HG03175 (cell line): ENCODE measurements at regions not wholly inside any gene's neighbourhood (a gene's known extent, or its start where the extent isn't known, plus 50 kb on each side); places are given as distances from the start of the nearest gene placed in this dataset.

Experiments used
- ATAC-seq: cut with Tn5 transposase; IDR thresholded peaks from one replicate; pipeline ENCODE4 v1.9.1; 2021; ENCODE audit warnings: mild to moderate bottlenecking, moderate library complexity; ENCODE audit not compliant: unreplicated experiment

DNA sequence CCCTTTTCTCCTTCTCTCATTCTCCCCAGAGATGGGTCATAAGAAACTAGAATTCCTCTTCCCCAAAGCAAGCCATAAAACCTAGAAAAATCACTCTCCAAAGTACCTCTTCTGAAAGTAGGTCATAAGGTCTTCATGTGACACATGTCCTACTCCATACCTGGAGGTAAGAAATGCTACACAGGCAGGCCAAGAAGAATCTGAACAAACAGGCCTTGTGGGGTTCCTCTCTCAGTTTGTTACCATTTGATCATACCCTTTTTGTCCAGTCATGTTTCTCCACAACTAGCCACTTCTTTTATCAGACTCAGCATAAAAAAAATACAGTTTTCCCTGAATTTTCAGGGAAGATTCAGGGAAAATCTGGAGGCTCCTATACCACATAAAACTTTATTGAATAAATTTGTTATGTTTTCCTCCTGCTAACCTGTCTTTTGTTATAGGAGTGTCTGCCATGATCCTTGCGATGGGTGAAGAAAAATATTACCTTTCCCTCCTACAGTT lies 134.4 kb upstream of the LMO4 start:
- ATAC-seq, result no peak

DNA sequence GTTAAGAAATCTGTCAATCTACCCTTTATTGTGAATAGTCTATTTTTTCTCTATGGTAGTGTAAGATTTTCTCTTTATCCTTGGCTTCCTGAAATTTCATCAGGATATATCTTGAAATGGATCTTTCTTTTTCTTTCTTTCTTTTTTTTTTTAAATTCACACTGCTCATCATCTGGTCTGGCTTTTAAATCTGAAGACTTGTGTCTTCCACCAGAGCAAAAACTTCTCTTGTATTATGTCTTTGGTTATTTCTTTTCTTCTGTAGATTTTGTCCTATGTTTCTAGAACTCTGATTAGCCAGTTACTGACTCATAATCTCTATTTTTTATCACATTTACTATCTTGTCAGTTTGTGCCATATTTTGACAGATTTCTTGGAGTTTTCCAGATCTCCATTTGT lies 133.8 kb upstream of the LMO4 start:
- ATAC-seq, result no peak

DNA sequence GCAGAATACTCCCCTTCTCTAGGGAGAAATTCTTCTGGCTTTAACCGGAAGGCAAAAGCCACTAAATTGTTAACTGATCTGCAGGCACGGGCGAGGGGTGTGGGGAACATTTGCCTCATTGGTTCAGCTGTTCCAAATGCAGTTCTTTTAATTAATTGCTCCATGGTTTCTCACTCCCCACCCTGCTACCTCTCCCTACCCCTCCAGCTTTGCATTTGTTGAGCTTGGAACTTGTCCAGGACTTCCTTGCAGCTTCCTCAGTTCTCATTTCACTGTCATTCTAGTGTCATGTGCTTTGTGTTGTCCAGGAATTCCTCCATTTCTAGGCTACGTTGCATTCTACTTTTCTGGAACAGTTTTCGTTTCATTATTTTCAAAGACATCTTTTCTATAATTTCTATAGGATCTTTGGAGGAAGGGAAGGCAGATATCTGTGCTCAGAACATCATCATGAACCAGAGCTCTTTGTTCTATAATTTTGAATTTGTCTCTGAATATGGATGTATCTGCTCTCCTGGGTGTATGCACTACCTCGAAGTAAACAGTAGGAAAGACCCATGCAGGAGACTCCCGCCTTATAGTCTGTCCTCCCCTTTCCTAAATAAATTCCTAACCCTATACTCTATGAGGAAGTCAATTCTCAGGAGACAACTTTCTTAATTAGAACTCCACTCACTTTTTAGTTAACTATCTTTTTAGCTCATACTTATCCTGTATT lies 132.4 kb upstream of the LMO4 start:
- no peak for ATAC-seq

DNA sequence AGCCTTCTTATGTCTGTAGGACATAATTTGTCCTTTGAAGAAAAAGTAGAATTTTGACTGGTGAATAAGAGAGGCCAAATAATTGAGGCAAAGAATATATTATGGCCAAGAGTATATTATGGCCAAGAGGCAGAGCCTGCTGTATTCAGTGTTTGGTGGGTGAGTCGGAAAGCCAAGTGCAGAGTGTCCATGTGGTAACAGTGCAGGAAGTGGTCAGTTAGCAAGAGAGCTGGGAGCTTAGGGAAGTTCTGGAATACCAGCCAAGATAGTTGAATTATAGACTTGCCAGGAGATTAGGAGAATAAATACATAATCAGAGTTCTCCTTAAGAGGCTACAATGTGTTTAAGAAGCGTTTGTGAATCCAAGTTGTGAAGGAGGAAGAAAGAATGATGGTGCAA lies 131.5 kb upstream of the LMO4 start:
- no peak for ATAC-seq

- ATAC-seq, result no peak
Observed at GRCh38 chr1:87197641-87198040, 131.0 kb upstream of the LMO4 start.

DNA sequence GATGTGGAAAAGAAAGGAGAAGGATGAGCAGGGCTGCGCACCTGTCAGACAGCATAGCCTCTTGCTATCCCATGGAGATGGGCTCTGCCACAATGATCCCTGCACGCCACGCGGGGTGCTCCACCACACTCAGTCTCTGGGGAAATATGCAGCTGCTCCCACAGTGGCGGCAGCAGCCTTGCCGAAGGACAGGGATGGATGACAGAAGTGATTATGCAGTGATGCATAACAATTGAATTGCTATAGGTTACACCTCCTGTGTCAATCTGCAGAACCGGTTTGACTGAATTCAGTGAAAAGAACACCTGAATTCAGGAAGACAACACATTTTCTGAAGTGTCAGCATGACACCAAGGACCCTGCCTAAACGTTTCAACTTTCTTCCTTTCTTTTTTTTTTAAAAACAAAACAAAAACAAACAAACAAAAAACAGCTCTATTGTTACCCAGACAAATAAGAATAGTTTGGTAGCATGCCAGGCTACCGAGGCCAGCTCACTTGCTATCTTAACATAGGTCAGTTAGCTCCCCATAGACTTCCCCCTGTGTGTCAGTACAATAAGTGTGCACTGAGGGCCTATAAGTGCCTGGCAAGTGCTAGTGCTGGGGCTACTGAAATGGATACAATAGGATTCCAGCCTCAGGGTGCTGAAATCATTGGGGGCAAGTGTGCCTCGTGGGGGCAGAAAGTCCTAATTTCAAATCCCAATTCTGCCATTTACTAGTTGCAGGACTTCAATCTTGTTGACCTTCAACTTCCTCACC lies 127.6 kb upstream of the LMO4 start:
- no peak for ATAC-seq

- ATAC-seq, result no peak
Observed at GRCh38 chr1:87201768-87202167, 126.9 kb upstream of the LMO4 start.

DNA sequence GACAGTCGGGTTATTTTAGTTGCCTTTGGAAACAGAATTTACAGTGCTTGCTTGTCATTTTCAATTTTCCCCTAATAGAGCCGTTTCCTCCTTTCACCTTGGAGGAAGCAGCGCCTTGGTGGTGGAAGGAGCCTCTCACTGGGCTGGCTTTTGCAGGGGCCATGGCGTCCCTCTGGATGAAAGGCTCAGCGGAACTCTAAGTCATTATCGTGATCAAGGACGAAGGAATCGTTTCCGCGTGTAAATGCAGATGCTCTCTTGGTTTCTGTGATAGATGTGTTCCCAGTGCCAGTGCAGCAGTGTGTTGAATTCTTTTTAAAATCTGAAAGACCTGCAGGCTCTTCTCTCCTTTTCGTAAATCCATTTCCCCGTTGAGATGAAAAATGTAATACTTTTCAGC lies 126.2 kb upstream of the LMO4 start:
- ATAC-seq, result no peak

GRCh38 chr1:87202922-87203655 lies 125.6 kb upstream of the LMO4 start:
- ATAC-seq, result peak; percentile 86

DNA sequence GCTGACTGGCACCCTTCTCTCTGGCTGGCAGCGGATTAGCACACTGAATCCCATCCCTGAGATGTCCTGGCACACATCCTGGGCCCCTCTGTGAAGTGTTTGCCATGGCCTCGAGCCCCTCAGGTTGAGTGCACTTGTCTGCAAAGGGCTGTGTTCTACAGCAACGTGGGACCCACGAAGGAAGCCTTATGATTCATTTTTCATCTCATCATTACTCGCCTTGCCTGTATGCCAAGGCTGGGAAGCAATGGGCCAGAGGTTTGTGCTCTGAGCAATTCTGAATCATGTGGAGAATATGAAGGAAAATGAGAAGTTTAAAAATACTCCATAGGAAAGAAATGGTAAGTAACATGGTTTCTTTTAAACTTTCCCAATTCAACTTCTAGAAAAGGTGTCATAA lies 124.8 kb upstream of the LMO4 start:
- no peak for ATAC-seq

DNA sequence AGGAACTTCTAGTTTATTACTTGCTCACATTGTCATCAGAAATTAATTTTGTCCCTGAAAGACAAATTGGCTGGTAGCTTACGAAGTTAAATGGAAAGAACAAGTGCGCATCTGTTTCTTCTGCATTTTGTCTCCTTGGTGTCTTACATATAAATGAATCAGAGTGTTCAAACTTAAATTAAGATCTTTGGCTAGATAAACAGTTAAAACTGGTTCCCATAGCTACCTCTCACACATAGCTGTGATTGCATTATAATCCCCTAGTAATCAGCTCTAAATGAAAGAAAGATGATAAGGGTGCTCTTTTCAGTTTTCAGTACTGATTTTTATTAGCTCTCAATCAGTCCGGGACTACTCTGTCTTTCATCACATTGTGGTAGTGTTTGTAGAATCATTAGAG lies 124.2 kb upstream of the LMO4 start:
- no peak for ATAC-seq

- ATAC-seq, result no peak
Observed at GRCh38 chr1:87204921-87205320, 123.8 kb upstream of the LMO4 start.

DNA sequence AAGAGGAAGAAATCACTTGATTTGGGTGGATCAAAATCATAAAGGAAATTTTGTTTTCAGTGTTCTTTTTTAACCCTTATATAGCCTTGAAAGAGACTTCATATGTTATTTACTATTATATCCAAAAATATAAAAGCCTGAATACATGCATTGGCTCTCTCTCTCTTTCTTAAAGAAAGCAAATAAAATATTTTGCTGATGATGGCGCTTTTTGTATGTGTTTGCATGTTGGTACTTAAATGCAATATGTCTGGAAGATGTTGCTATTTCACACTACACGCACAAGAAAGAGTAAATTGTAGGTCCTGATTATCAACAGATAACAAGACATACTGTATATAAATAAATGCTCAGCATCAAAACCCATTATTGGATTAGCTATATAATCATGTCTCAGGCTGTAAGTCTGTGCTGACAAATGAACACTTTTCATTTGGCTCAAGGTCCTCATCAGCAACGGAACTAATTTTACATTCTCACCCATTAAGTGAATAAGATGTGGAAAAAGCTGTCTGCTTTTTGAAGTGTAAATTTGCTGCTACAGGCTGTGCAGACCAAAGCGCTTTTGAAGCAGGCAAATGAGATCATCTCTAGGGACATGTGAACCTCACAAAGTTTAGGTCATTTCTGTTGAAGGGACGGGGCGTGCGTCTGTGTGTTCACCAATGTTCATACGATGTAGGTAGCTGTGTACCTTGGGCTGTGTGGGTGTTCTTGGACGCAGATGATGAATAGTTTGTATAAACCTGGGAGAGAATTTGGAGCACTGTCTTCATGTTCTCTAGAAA lies 122.4 kb upstream of the LMO4 start:
- ATAC-seq, result no peak

DNA sequence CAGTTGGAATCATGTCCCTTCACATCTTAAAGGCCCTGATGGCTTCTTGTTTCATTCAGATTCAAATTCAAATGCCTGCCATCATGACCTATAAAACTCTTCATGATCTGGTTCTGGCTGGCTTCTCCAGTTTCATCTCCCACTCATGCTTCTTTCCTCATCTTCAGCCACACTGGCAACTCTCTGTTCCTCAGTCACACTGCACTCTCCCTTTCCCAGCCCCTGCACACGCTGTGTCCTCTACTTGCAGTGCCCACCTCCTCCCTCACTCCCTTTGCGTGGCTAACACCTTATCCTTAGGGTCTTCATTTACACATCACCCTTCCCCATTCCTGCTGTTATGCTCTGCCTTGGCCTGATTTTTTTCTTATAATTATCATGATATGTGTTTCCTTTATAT lies 120.6 kb upstream of the LMO4 start:
- ATAC-seq, result no peak

GRCh38 chr1:87208931-87209330 lies 119.7 kb upstream of the LMO4 start:
- ATAC-seq, result no peak

DNA sequence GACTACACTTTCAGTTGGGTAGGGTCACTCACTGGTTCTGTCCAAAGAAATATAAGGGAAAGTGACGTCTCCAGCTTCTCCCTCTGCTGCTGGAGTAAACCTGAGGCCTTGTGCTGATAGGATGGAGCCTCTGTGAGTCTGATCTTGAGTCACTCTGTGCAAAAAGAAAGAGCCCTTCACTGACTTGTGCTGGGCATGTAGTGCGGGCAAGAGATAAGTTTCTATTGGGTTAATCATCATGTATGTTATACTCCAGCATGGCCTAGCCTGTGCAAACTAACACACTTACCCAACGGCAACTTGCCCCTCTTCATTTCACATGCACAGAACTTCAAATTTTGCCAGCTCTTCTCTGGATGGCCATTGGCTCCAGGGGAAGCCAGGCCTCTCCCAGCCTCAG lies 118.5 kb upstream of the LMO4 start:
- ATAC-seq, result no peak

GRCh38 chr1:87212431-87213134 lies 116.1 kb upstream of the LMO4 start:
- no peak for ATAC-seq

- ATAC-seq, result no peak
Observed at GRCh38 chr1:87213135-87213515, 115.6 kb upstream of the LMO4 start.

GRCh38 chr1:87215592-87215991 lies 113.1 kb upstream of the LMO4 start:
- ATAC-seq, result no peak

- ATAC-seq, result no peak
Observed at GRCh38 chr1:87218618-87219017, 110.1 kb upstream of the LMO4 start.
